GM13976 (cell line): ENCODE measurements at regions not wholly inside any gene's neighbourhood (a gene's known extent, or its start where the extent isn't known, plus 50 kb on each side); places are given as distances from the start of the nearest gene placed in this dataset.

Experiments used
- DNase-seq: peaks from one replicate; pipeline ENCODE4 v3.0.0; 2012; ENCODE audit warnings: low spot score
- in situ Hi-C: fragments of 300-500 bp; cut with MboI; formaldehyde crosslinking; loops from one replicate; pipeline ENCODE4 v1.12.0; 2022; ENCODE audit warnings: low sequenced_read_pairs, mixed read lengths, inconsistent platforms; ENCODE audit not compliant: unreplicated experiment
- TF ChIP-seq, protein P1 (sequence below): IDR thresholded peaks from 2 replicates; pipeline ENCODE4 v1.5.1; 2012; ENCODE audit warnings: borderline replicate concordance, mild to moderate bottlenecking; ENCODE audit not compliant: insufficient read depth; ENCODE audit errors: extremely low read depth, missing control alignments, control extremely low read depth

DNA sequence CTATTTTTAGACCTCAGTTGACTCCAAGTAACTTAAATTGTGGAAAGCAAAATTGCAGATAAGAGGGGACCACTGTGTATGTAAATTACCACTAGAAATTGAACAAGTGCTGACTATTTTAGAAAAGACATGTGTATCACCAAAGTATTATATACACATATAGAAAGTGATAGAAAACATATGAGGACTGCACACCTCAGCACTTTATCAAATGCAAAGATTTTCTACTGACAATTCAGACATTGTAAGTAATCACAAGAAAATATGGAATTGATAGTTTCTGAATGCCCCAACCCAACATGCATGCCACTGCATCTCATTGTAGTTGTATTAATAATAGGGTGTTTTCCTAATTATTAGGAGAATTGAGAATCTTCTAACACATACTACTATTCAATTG is 536.5 kb downstream of the CDH11 start:
- in situ Hi-C loops: no loop called here
- DNase-seq: no peak
- TF ChIP-seq, protein P1, sequence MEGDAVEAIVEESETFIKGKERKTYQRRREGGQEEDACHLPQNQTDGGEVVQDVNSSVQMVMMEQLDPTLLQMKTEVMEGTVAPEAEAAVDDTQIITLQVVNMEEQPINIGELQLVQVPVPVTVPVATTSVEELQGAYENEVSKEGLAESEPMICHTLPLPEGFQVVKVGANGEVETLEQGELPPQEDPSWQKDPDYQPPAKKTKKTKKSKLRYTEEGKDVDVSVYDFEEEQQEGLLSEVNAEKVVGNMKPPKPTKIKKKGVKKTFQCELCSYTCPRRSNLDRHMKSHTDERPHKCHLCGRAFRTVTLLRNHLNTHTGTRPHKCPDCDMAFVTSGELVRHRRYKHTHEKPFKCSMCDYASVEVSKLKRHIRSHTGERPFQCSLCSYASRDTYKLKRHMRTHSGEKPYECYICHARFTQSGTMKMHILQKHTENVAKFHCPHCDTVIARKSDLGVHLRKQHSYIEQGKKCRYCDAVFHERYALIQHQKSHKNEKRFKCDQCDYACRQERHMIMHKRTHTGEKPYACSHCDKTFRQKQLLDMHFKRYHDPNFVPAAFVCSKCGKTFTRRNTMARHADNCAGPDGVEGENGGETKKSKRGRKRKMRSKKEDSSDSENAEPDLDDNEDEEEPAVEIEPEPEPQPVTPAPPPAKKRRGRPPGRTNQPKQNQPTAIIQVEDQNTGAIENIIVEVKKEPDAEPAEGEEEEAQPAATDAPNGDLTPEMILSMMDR: no peak

DNA sequence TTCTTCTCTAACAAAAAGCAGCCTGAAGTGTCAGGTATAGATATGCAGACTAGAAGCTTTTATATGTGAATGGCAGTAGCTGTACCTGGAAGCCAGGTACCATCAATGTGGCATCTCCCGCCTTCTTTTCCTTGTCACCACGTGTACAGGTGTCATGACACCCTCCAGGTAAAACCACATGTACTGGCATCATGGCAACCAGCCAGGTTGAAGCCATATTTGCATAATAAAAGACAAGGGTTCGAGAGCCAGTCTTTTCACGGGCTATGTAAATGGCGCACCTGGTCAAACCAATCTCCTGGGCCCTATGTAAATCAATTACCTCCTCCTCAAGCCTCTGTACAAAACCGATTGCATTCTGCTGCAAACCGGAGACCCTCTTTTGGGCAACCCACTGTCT is 541.3 kb downstream of the CDH11 start:
- TF ChIP-seq, protein P1: no peak
- no peak for DNase-seq
- in situ Hi-C loops: no loop called here

DNA sequence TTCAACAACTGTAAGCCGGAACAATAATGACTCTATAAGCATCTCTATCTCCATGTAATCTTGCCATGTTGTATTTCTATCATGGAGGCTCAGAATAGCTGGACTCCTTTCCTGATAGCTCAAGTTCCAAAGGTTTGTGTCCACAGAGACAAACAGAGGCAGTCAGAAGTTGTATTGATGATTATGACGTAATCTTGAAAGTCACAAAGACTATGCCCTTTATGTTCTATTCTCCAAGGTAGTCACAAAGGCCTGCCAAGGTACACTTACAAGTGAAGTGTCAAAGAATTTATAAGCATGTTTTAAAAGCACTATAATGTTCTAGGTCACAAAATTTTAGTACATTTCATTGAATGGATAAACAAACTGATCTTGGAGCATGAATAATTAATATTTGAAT is 542.2 kb downstream of the CDH11 start:
- DNase-seq: no peak
- in situ Hi-C loops: no loop called here
- TF ChIP-seq, protein P1: no peak

DNA sequence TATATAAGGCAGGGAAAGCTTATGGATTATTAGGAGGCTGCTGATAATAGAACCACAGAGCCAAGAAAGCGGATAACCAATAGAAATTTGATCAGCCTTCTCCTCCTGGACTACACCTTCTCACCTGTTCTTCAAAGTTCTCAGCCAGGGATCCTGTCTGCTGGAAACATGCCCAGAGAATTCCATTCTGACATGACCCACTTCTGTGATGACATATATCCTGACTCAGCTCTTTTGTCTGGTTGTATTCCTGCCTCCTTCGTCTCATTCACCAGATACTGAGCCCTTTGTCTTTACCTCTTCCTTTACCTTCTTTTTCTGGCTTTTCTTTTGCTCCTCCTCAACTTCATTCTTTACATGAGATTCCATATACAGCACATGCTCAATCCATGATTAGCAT is 576.1 kb downstream of the CDH11 start:
- in situ Hi-C loops: no loop called here
- TF ChIP-seq, protein P1: no peak
- no peak for DNase-seq

DNA sequence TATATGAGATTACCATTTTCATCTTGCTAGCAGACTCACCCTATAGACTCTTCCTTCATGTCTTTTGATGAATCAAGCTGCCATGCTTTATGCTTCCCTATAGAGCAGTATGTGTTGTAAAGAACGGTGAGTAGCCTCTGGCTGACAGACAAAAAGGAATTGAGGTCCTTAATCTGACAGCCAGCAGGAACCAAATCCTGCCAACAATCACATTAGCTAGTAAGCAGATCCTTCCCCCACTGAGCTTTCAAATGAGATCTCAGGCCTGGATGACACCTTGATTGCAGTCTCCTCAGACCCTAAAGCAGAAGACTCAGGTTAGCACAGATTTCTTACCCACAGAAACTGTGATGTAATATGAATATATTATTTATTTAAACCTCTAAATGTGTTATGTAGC is 577.0 kb downstream of the CDH11 start:
- TF ChIP-seq, protein P1: no peak
- no peak for DNase-seq
- in situ Hi-C loops: no loop called here

DNA sequence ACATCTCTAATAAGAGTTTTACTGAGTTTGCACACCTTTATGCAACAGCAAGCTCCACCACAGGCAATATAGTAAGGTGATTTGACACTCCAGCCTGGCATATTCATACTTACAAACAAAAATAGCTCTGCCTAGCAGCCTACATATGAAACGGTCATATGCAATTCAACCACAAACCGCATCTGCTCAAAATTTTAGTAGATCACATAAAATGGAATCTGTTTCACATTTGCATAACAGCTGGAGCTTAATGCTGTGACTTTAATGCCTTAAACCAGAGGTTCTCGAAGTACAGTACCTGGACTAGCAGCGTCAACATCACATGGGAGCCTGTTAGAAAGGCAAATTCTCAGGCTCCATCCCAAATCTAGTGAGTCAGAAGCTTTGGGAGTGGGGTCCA is 578.4 kb downstream of the CDH11 start:
- no peak for DNase-seq
- in situ Hi-C loops: no loop called here
- TF ChIP-seq, protein P1: no peak

DNA sequence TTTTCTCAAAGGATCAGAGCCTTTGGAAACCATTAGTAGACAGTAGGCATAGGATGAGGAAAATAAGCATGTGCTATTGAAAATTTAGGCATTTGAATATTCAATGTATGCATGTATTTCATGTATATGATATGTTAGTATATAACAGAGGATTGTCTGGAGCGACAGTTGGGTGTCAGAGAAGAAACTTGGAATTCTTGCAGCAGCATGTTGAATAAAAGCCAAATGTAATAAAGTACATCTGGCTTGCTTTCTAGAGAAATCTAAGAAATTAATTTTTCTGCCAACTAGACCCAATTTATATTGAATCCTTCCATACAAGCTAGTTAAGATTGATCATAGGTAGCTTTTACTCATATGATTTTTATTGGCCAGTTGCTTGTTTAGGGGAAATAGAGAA is 578.8 kb downstream of the CDH11 start:
- no peak for DNase-seq
- TF ChIP-seq, protein P1: no peak
- in situ Hi-C loops: no loop called here
